CD4-positive, alpha-beta T cell treated with Interleukin-4 for 4 hours (primary cell): ENCODE measurements at regions not wholly inside any gene's neighbourhood (a gene's known extent, or its start where the extent isn't known, plus 50 kb on each side); places are given as distances from the start of the nearest gene placed in this dataset.
A peak's percentile ranks its signal among the peaks of the same experiment; 100 is the strongest.
"Not testable (repeated sequence)": the region's sequence is repeated elsewhere in the genome, so short reads cannot be mapped to it uniquely, and the experiment has no call there.

Experiments
- DNase-seq: peaks from one replicate; pipeline ENCODE4 v3.0.0-alpha.2; 2020

DNA sequence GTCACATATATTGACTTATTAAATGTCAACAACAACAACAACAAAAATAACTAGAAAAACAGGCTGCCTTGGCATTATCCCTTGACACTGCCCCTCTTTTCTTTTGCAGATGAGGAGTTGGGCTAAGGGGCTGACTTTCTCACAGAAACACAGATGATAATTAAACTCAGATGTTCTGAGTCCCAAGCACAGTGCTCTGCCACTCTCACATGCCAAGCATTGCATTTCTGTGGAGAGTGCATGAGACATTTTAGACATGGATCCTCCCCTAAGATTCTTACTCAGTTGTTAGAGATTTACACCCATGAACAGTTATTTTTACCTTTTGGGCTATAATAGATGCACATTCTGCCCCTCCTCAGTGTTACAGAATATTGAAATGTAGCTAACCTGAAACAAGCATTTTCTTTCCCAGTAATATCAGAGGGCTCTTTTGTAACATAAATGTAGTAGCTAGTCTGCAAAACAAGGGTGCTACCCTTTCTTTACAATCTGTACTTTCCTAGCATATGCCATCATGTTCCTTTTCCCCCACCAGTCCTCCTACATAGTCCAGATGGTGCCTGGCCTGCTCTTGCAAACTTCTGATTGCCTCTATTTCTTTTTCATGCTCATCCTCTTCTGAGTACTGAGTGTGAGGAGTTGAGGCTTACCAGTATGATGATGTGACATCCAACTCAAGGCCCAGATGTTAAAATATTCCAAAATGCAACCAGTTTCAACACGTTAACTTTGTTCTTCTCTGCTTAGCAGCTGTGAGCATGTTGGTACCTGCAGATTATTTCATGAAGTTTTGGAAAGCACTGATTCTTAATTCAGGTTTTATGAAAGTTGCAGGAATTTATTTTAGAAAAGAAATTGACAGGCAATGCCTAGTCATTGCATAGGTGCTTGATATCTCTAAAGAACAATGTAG, 125.0 kb upstream of the ATP2B1 start:
- no peak for DNase-seq

DNA sequence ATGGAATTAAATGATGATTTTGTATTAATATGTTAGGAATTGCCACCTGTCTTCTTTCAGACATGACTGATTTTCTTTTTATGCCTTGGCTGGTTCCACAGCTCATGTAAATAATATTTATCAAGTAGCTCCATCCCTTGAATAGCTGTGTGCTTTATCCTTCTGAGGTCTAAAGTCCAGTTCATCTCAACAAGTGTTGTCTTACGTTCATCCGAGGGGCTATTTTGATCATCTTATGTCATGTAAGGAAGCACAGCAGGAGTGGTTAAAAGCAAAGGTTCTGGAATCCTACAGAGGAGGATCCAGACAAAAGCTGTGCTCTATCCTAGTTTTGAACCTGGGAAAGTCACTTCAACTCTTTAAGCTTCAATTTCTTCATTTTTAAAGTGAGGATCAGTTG, 123.7 kb upstream of the ATP2B1 start:
- no peak for DNase-seq

DNA sequence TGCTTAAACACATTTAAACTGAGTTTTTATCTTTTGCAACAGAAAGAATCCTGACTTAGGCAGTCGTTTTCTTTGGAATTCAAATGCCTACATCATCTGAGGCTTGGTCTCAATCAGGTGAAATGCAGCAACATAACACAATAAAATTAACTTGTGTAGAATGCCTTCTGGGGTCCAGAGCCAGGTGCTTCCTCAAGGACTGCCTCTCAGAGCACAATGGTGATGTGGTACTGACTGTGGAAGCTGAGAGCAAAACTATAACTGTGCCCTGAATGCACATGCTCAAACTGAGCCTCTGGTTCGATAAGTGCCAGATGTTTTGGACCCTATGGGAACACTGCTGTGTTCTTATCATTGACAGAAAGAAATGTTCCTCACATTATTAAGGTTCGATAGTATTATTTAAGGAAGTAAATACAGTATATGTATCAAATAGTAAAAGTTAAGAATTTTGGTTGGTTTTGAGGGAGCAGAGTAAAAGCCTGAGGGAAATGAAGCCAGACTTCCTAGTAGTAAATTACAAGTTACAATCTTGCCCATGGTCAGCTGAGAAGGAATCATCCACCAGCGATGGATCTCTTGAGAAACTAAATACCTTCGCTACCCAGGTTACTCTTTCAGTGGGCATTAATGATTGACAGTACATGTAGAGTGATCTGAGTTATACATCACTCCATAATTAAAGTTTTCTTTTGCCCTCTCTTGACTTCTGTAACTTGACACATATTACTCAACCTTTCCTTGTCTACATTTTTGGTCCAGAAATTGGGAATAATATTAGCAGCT, 122.9 kb upstream of the ATP2B1 start:
- DNase-seq, result no peak

DNA sequence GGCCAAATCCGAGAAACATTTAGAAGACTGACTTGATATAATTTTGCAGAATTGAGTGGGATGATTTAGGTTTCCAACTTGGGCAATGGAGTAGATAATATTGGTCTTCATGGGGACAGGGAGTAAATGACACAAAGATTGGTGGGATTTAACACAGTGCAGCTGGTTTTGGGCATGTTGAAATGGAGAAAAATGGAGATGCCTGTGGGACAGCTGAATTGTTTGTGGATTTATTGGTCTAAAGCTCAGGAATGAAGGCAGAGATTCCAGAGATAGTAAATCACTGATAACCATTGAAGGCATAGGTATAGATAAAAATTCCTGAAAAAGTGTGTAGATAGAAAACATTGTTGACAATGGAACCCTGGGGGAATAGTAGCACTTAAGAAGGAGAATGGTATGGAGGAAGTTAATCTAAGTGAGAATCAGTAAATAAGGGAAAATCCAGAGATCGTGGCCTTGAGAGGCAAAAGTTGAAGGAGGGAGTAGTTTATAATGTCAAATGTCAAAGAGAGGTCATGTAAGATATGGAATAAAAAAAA, 120.9 kb upstream of the ATP2B1 start:
- no peak for DNase-seq

DNA sequence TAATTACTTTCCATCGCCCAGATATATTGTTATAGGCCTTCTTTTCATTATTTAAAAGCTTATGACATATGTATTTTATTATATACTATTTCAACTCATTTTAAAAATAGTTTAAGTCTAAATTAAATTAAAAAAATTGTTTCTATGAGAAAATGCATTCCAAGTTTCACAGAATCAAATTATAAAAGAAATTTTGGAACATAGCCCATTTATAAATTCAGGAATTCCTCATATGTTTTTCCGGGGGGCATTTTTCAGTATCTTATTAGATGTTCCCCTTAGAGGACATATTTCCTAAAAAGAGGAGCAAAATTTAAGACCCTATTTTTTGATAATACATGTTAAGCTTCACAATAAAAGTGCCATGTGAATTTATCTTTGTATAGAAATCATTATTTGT, 119.9 kb upstream of the ATP2B1 start:
- DNase-seq, result no peak

DNA sequence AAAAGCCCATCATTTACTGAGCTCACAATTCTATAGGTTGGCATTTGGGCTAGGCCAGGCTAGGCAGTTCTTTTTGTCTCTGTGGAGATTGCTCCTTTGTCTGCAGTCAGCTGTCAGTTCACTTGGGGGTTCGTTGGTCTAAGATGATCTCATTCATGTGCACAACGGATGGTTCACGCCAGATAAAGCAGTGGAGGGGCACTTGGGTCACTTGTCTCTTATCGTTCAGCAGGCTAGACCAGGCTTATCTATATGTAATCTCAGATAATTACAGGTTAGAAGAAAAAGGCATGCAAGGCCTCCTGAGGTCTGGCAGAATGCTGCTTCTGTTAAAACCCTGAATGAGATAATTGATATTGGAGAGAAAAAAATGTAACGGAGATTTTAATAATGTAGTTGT, 119.0 kb upstream of the ATP2B1 start:
- DNase-seq, result no peak

DNA sequence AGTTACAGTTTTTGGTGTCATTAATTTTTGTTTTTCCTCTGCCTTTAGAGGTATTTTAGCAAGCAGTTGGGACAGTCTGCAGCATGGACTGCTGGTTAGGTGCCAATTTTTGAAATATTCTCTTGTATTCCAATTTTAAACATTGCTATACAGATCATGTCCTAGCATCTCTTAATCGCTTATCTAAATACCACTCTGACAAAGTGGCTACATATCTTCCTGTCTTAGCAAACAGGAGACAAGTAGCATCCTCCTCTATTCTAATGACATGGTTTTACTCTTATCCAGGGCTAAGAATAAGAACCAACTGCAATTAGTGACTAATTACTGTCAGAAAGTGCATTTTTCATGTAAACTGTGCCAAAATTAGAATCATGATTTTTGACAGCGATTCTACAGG, 117.8 kb upstream of the ATP2B1 start:
- DNase-seq, result no peak

DNA sequence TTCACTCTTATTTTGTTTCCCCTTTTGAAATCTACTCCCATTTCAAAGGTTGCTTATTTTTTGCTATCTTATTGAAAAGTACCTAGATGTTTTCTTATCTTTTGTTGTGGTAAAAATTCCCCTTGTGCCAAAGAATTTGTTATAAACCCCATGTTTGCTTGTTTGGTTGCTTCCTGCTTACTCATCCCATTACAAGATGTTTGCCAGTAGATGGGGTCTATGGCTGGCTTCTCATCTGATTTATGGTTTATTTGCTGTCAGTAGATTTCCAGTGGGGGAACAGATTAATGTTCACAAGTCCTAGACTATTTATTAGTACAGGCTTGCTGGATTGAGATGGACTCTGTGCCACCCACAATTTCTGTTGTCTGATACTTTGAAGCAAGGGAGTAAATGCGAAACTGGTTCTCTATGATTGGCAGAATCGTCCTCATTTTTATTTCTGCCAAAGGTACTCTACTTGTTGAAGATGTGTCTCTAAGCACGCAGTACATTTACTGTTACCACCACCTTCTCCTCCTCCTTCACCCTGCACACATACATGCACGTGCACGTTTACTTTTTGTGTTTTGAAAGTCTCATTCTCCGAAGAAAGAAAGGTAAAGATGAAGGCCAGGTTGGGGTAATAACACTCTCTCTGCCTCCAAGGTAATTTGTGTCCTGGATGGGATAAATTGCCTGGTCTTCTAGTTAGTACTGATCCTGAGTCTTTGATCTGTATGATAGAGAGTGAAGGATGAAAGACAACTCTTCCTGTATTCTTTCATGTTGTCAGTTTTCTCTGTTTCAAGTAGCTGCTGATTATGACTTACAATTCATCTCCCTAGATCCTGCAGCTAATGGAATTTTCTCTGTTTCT, 117.2 kb upstream of the ATP2B1 start:
- peak; percentile 76 for DNase-seq

DNA sequence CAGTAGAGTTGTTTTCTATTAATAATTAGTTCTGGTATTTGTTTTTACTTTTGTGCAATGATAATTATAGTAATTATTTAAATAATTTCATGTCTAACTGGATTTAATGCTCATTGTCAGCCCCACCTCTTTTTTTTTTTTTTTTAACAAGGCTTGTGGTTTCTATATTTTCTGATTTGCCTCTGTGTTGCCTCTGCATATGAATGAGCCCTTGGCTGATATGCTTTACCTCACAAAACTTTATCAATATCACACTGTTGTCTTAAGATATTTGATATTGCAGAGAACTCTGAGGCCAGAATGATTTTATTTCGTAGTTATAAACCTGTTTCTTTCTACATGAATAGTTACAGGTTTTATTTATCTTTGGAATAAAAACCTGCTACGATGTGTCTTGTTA, 116.2 kb upstream of the ATP2B1 start:
- DNase-seq, result peak; percentile 15

DNA sequence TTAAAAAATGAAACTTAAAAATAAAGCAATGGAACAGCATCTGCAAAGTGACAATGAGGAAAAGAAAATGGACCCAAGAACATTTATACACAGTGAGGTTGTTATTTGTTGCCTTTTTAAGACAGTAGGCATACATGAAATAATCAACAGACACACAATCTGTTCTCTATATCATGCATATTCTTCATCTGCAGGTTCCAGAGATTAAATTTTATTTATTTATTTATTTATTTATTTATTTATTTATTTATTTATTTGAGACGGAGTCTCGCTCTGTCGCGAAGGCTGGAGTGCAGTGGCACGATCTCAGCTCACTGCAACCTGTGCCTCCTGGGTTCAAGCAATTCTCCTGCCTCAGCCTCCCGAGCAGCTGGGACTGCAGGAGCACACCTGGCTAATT, 114.4 kb upstream of the ATP2B1 start:
- DNase-seq, result not testable (repeated sequence)

DNA sequence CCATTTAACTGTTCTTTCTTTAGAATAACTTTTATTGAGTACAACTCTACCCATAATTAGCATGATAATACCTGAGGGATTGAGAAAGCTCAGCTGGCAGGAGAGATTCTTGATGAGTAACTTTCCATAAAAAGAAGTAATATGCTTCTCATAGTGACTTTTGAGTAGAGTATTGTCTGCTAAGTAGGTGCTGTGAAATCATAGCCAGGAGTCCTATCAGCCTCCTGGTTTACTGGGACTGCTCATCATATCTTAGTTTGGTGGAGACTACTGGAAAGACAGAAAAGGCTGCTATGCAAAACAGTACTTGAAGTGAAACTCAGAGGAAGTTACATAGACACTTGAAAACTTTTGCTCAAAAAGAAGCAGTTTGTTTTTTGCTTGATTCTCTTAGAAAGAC, 113.3 kb upstream of the ATP2B1 start:
- DNase-seq, result no peak

DNA sequence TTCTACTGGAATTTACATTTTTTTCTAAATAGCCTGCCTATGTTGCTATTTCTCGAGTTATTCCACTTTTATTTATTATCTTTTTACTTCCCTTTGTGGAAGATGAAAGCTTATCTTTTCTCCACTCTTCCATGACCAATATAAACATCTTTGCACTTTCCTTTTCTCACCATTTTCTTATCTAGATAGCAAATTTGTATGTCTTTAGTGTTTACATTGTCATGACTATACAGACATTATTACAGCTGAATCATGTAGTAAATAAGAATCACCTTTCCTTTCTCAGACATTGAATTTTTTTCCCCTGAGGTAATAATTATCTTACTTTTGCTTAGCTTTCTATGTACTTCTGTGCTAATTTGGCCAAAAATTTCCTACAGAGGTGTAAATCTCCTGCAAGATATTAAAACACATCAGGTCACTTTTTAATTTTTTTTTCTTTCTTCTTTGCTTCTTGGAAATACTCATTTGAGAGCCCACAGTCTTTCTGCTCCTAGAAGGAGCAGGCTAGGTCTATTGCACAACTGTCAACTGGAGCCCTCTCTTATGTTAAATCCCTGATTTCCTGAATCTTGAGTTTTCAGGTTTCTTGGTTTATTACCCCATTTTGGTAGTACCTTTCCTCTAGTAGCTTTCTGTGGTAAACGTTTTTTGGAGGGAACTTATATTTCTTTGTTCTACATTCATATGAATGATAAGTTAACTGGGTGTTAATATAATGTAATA, 109.0 kb upstream of the ATP2B1 start:
- DNase-seq, result no peak

DNA sequence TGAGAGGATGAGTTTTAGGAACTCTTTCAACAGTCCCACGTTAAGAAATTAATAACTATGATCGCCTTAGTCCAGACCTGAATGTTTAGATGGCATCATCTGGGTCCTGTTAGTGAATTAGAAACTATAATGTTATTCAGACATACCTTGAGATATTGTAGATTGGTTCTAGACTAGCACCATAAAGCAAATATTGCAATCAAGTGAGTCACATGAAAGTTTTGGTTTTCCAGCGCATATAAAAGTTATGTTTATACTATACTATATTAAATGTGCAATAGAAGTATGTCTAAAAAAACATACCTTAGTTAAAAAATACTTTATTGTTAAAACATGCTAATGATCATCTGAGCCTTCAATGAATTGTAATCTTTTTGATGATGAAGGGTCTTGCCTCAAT, 106.6 kb upstream of the ATP2B1 start:
- DNase-seq, result no peak

DNA sequence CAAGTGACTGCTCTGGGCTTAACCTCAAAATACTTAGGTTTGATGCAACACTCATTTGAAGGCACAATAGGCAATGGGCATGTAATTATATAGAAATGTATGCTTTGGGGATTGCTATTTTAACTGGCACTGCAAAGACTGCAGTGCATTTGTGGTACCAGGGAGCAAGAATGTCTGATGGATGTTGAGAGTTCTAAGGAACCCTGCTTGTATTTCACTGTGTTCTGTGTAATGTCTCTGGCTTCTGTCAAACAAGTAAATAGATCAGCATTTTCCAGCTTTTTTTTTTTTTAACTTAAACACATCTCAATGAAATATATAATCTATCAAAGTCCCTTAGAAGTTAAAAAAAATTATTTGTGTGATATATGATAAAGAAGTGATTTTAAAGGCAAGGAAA, 94.8 kb upstream of the ATP2B1 start:
- DNase-seq, result no peak

DNA sequence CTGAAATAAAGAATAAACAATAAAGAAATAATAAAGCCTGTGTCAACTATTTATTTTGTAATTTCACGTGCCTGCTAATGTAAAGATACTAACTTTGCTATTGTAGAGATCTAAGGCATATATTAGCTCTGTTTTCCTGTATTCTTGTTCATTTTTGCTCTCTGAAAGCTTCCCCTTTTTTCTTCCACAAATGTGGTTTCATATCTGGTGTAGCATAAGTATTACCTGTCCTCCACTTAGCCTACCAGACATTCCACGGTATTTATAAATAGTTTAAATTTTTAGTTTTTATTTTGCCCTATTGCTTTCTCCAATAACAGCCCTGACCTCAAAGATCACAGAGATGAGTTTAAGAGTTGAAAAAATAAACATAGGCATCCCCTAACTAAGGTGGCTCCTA, 92.6 kb upstream of the ATP2B1 start:
- no peak for DNase-seq

DNA sequence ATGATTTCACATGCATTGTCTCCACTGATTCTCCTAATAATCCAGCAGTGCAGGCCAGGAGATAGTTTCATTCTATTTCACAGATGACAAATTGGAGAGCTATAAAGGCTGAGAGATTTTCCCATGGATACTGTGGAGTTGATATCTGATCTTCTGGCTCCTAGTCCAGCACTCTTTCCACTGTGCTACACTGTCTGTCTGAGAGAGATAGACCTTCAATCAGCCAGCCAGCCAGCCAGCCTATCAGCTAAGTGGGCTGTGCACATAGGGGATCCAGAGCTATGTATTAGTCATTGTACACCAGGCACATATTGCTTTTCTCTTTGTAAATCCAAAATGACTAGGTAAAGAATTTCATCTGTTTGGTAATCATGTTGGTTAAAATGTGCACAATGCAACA, 91.8 kb upstream of the ATP2B1 start:
- DNase-seq, result no peak

DNA sequence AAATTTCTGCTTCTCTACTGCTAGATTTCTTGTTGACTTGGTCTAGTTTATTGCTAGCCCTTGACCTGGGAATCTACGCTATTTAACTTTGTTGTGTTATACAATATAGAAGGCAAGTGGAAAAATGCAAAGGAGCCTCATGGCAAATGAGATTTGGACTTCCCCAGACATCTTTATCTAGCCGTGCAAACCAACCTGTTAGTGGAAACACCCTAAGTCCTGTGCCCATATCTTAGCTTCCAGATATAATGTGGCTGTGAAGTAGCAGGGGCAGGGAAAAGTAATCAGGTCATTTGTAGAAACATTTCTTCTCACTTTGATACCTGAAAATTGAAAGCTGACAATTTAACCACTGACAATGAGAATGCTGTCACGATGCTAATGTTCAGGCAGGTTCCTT, 90.7 kb upstream of the ATP2B1 start:
- no peak for DNase-seq

DNA sequence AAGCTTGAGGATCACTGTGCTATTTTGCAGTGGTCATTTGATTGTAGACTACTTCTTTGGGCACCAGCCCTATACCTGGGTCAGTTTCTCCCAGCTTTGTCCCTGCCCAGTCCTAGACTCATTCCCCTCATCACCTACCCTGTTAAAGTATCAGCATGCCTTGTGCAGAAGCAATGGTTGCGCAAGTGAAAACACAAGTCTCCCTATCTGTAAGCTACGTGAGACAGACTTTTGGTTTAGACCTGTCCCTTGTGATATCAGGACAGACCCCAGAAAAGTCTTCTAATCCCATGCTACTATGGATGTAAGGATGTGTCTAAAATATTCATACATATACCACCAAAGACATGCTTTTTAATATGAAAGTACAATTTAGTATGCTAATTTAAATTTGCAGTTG, 88.8 kb upstream of the ATP2B1 start:
- DNase-seq, result no peak

DNA sequence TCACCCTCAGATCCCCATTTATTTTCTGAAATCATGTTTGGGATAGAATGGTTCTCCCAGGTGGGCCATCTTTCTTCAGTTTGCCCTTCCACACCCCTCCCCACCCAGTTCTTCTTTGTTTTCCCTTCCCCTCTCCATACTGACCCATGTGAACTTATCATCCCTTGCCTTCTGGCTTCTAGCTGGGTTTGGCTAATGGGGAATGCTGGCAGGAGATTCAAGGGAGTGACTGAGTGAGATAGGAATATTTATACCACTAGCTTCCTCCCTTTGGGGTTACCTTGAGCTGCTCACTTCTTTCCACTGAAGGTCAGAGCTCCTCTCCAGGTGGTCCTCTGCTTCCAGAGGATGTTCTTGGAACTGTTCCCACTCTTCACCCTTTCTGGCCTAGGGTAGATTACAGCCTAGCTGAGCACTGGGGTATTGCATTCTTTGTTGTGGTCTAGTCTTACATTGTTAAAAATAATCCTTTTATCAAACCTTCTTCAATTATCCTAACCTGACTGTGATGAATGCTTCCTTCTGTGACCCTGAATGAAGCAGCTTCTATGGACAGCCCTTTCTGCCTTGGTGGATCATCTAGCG, 88.3 kb upstream of the ATP2B1 start:
- DNase-seq, result no peak

DNA sequence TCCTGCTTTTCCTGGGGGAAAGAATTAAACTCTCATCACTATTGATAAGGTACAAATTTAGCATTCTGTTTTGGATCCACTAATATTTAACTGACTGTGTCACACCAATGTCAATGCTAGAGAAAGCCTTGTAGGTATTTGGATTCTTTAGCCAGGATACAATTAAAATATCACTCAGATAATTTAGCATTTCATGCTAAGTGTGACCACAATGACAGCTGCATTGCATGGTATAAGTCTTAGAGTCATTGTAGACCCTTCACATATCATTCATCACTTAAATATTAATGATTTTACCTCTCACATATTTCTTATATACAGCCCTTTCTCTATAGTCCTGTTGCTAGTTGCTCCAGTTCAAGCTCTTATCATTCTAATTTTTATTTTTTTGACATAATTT, 85.3 kb upstream of the ATP2B1 start:
- no peak for DNase-seq

DNA sequence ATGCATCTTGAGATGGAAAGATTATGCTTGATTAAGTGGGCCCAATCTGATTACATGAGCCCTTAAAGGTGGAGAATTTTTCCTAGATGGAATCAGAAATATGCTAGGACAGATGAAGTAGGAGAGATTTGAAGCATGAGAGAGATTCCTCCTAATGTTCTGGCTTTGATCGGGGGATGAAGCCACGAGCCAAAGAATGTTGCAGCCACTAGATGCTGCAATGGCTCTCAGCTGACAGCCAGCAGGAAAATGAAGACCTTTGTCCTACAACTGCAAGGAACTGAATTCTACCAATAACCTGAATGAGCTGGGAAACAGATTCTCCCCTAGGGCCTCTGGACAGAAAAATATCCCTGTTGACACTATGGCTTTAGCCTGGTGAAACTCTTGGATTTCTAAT, 82.6 kb upstream of the ATP2B1 start:
- no peak for DNase-seq

DNA sequence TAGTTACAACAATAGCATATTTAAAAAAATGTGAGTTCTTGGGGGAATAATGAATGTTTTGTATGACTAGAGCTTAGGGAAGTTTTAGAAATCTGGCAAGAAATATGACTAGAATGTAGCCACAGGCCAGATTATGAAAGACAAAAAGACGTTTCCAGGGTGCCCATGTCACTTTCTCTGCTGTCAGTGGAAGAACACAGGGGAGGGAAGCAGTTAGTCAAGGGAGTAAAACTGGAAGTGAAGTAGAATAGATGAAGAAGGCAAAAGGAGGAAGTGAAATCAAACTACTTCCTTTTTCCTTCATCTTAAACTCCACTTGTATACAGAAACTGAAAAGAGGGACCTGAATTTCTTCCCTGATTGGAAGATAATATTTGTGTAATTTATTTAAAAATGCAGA, 81.2 kb upstream of the ATP2B1 start:
- peak; percentile 6 for DNase-seq
